B cell (primary cell): ENCODE measurements at regions not wholly inside any gene's neighbourhood (a gene's known extent, or its start where the extent isn't known, plus 50 kb on each side); places are given as distances from the start of the nearest gene placed in this dataset.

Source experiments
- ATAC-seq: fragments of 200-7000 bp; cut with Tn5 transposase; one replicate; pipeline ENCODE4 v1.10.0; 2021; ENCODE audit warnings: low read depth, mild to moderate bottlenecking, moderate number of reproducible peaks, moderate library complexity
- CTCF ChIA-PET: fragments of 350-600 bp; sonication (Branson Sonifier 250); formaldehyde crosslinking; loops from one replicate; lab custom pipeline; 2021; ENCODE audit warnings: antibody characterized with exemption, inconsistent platforms; lab: Charles Lee
- POLR2A ChIA-PET: fragments of 350-600 bp; sonication (Branson Sonifier 250); formaldehyde crosslinking; loops from one replicate; lab custom pipeline; 2021; ENCODE audit warnings: antibody characterized with exemption; lab: Charles Lee
- DNase-seq: peaks from one replicate; pipeline ENCODE4 v3.0.0; 2013
- H2AFZ ChIP-seq: 2 replicates; pipeline ENCODE4 v1.6.1; 2012; ENCODE audit warnings: mild to moderate bottlenecking, low read depth, low read length; ENCODE audit not compliant: insufficient read depth, poor library complexity, severe bottlenecking
- H3K27ac ChIP-seq, 2 donors: 1 replicate in 1 of 2; 2 replicates in 1 of 2; pipeline ENCODE4 v1.5.1; 2012 to 2013; ENCODE audit warnings: low read length in 2 of 2, mild to moderate bottlenecking in 2 of 2, moderate library complexity in 1 of 2
- H3K27me3 ChIP-seq, 4 experiments: fragments of 200-600 bp in 1 of 4; sonication (generic) in 1 of 4; replicated peaks in 1 of 4; 1 replicate in 2 of 4; 2 replicates in 2 of 4; pipeline versions ENCODE4 v1.6.1 to v1.7.0; 2013 to 2016; ENCODE audit warnings: low read length in 3 of 4, mild to moderate bottlenecking in 2 of 4, mixed read lengths in 1 of 4, moderate library complexity in 1 of 4; ENCODE audit not compliant: insufficient read depth in 4 of 4, control insufficient read depth in 3 of 4; ENCODE audit errors: control extremely low read depth in 1 of 4
- H3K36me3 ChIP-seq, 2 experiments: replicated peaks in 1 of 2; 1 replicate in 1 of 2; 2 replicates in 1 of 2; pipeline versions ENCODE4 v1.6.1 to v1.7.1; 2013; ENCODE audit warnings: low read length in 1 of 2; ENCODE audit not compliant: insufficient read depth in 2 of 2, control insufficient read depth in 1 of 2; ENCODE audit errors: control extremely low read depth in 1 of 2, extremely low read depth in 1 of 2
- H3K4me1 ChIP-seq, 2 donors: fragments of 200-600 bp in 1 of 2; sonication (generic) in 1 of 2; 1 replicate in 1 of 2; 2 replicates in 1 of 2; pipeline versions ENCODE4 v1.5.1 to v1.6.1; 2013 to 2017; ENCODE audit warnings: low read length in 2 of 2; ENCODE audit not compliant: control insufficient read depth in 2 of 2, insufficient read depth in 2 of 2
- H3K4me2 ChIP-seq: replicated peaks from 2 replicates; pipeline ENCODE3; 2012; ENCODE audit warnings: mild to moderate bottlenecking, low read depth, low read length; ENCODE audit not compliant: poor library complexity, severe bottlenecking
- H3K4me3 ChIP-seq, 5 experiments: fragments of 200-600 bp in 1 of 5; sonication (generic) in 1 of 5; 1 replicate in 3 of 5; 2 replicates in 2 of 5; pipeline versions ENCODE4 v1.5.1 to v1.7.0; 2011 to 2016; ENCODE audit warnings: low read length in 4 of 5, mild to moderate bottlenecking in 4 of 5, low read depth in 2 of 5, control low read depth in 1 of 5, moderate library complexity in 1 of 5; ENCODE audit not compliant: insufficient read depth in 1 of 5; ENCODE audit errors: control extremely low read depth in 1 of 5, extremely low read depth in 1 of 5
- H3K79me2 ChIP-seq: fragments of 200-600 bp; sonication (generic); one replicate; pipeline ENCODE4 v1.6.0; 2016; ENCODE audit warnings: low read length; ENCODE audit not compliant: control insufficient read depth, insufficient read depth
- H3K9ac ChIP-seq: fragments of 200-600 bp; sonication (generic); 2 replicates; pipeline ENCODE4 v1.6.1; 2017; ENCODE audit warnings: mild to moderate bottlenecking, low read length, moderate library complexity
- H3K9me3 ChIP-seq, 3 donors: one replicate each; pipeline versions ENCODE4 v1.6.1 to v1.7.1; 2013; ENCODE audit warnings: low read length in 2 of 3; ENCODE audit not compliant: control insufficient read depth in 2 of 3, insufficient read depth in 1 of 3; ENCODE audit errors: control extremely low read depth in 1 of 3
- H4K20me1 ChIP-seq: 2 replicates; pipeline ENCODE4 v1.6.0; 2012; ENCODE audit warnings: mild to moderate bottlenecking, low read length; ENCODE audit not compliant: insufficient read depth, control insufficient read depth, poor library complexity, severe bottlenecking
- H3K27ac Mint-ChIP-seq: one replicate; pipeline ENCODE4 v1.8.0; 2021; ENCODE audit warnings: mixed read lengths
- H3K27me3 Mint-ChIP-seq: one replicate; pipeline ENCODE4 v1.8.0; 2021; ENCODE audit warnings: mixed read lengths
- H3K4me1 Mint-ChIP-seq: one replicate; pipeline ENCODE4 v1.8.0; 2021; ENCODE audit warnings: mixed read lengths
- H3K4me3 Mint-ChIP-seq: one replicate; pipeline ENCODE4 v1.8.0; 2021; ENCODE audit warnings: mixed read lengths
- H3K9me3 Mint-ChIP-seq: one replicate; pipeline ENCODE4 v1.8.0; 2022; ENCODE audit warnings: mixed read lengths; ENCODE audit not compliant: insufficient read depth
- EZH2 ChIP-seq: IDR thresholded peaks from 2 replicates; pipeline ENCODE4 v1.6.1; 2012; ENCODE audit warnings: borderline replicate concordance, low read depth, mild to moderate bottlenecking, moderate library complexity, low read length; ENCODE audit not compliant: insufficient read depth, poor library complexity, severe bottlenecking
- WGBS: methylation state at CpG from one replicate; pipeline ENCODE4 v1.1.5; 2013; ENCODE audit warnings: missing lambda C conversion rate; ENCODE audit not compliant: insufficient coverage; 5-methylcytosine and 5-hydroxymethylcytosine counted together
- intact Hi-C: fragments of 100-400 bp; cut with micrococcal nuclease; formaldehyde crosslinking; loops from one replicate; pipeline ENCODE4 v1.10.0; 2022
- TF ChIP-seq, protein P1 (sequence below): fragments of 200-600 bp; IDR thresholded peaks from one replicate; pipeline ENCODE4 v1.8.0; 2022; ENCODE audit warnings: antibody characterized with exemption, mild to moderate bottlenecking

DNA sequence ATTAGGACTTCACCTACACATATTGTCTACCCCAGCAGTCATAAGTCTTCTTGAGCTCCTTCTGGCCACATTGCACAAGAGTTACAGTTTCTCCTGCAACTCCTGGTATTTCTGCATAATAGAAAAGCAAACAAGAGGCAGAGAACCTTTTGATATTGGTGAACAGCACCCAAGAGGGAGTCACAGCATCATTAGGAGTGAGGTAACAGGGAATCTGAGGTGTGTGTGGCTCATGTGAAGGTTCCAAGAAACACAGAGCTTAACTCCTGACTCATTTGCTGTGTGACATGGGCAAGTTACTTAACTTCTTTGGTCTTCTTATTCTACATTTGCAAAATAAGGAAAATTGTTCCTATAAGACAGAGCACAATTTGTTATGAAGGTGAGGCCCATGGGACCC, 374.6 kb downstream of the INSC start:
- no peak overlapping the region for H3K4me3 Mint-ChIP-seq
- Histone ChIP-seq H2AFZ (no peak overlapping the region), H3K27me3 (no peaks in the 10 kb centered on the region), H3K36me3 (no peaks in the 10 kb centered on the region), H3K27ac (no peak overlapping the region), H3K79me2 (no peaks in the 10 kb centered on the region), H3K4me3 (no peak overlapping the region), H3K4me1 (no peaks in the 10 kb centered on the region), H3K4me2 (no peak overlapping the region), H4K20me1 (no peaks in the 10 kb centered on the region), H3K9ac (no peak overlapping the region), H3K9me3 (peaks cover 0 to 2% (median 1%) of the 10 kb centered on the region in 3 donors)
- no peaks in the 10 kb centered on the region for H3K9me3 Mint-ChIP-seq
- no peak for ATAC-seq
- POLR2A ChIA-PET, result no interaction called here
- TF ChIP-seq, protein P1, sequence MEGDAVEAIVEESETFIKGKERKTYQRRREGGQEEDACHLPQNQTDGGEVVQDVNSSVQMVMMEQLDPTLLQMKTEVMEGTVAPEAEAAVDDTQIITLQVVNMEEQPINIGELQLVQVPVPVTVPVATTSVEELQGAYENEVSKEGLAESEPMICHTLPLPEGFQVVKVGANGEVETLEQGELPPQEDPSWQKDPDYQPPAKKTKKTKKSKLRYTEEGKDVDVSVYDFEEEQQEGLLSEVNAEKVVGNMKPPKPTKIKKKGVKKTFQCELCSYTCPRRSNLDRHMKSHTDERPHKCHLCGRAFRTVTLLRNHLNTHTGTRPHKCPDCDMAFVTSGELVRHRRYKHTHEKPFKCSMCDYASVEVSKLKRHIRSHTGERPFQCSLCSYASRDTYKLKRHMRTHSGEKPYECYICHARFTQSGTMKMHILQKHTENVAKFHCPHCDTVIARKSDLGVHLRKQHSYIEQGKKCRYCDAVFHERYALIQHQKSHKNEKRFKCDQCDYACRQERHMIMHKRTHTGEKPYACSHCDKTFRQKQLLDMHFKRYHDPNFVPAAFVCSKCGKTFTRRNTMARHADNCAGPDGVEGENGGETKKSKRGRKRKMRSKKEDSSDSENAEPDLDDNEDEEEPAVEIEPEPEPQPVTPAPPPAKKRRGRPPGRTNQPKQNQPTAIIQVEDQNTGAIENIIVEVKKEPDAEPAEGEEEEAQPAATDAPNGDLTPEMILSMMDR, result no peak
- no peak for TF ChIP-seq EZH2
- CTCF ChIA-PET, result no interaction called here
- DNase-seq, result no peak
- no peaks in the 10 kb centered on the region for H3K4me1 Mint-ChIP-seq
- H3K27me3 Mint-ChIP-seq, result no peaks in the 10 kb centered on the region
- intact Hi-C loops, result no loop called here
- H3K27ac Mint-ChIP-seq, result no peak overlapping the region

DNA sequence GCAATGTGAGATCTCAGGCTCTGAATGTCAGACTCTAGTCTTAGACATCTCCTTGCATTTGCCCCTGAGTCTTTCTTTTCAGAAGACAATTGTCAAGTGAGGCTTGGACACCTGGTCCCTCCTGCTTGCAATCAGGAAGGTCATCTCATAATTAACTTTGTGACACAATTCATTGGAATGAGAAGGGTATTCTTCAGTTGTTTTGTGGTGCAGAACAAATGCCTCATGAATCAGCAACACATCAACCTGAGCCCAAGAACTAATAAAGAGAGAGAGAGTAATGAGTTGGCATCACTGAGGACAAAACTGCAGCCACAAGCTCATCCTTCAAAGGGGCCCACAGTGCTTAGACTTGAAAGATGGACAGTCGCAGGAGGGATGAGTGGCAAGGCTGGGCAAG, 375.8 kb downstream of the INSC start:
- TF ChIP-seq, protein P1, result no peak
- no peak for TF ChIP-seq EZH2
- CTCF ChIA-PET, result no interaction called here

More for the DNA sequence above, 375.8 kb downstream of the INSC start:
- POLR2A ChIA-PET, result no interaction called here
- Histone ChIP-seq H2AFZ (no peak overlapping the region), H3K4me1 (no peaks in the 10 kb centered on the region), H3K4me3 (no peak overlapping the region), H4K20me1 (no peaks in the 10 kb centered on the region), H3K36me3 (no peaks in the 10 kb centered on the region), H3K27me3 (no peaks in the 10 kb centered on the region), H3K27ac (no peak overlapping the region), H3K79me2 (no peaks in the 10 kb centered on the region), H3K4me2 (no peak overlapping the region), H3K9ac (no peak overlapping the region), H3K9me3 (peaks cover 0 to 2% (median 1%) of the 10 kb centered on the region in 3 donors)
- Mint-ChIP-seq H3K27me3 (no peaks in the 10 kb centered on the region), H3K9me3 (no peaks in the 10 kb centered on the region), H3K27ac (no peak overlapping the region), H3K4me1 (no peaks in the 10 kb centered on the region), H3K4me3 (no peak overlapping the region)
- 80% methylated on average over 1 of the region's 1 CpG for WGBS
- ATAC-seq (no peak), DNase-seq (no peak)
- intact Hi-C loops, result no loop called here
